Hematopoietic multipotent progenitor cell treated with erythropoietin and hydrocortisone succinate and interleukin-3 and kit ligand, for 17 days (in vitro differentiated cells): ENCODE measurements at regions not wholly inside any gene's neighbourhood (a gene's known extent, or its start where the extent isn't known, plus 50 kb on each side); places are given as distances from the start of the nearest gene placed in this dataset.
"Not testable (repeated sequence)": the region's sequence is repeated elsewhere in the genome, so short reads cannot be mapped to it uniquely, and the experiment has no call there.

ENCODE experiments used
- DNase-seq: peaks from one replicate; pipeline ENCODE4 v3.0.0-alpha.2; 2015; ENCODE audit warnings: low spot score

GRCh38 chr12:131192951-131193350 lies 239.2 kb downstream of the ADGRD1 start:
- no peak for DNase-seq

DNA sequence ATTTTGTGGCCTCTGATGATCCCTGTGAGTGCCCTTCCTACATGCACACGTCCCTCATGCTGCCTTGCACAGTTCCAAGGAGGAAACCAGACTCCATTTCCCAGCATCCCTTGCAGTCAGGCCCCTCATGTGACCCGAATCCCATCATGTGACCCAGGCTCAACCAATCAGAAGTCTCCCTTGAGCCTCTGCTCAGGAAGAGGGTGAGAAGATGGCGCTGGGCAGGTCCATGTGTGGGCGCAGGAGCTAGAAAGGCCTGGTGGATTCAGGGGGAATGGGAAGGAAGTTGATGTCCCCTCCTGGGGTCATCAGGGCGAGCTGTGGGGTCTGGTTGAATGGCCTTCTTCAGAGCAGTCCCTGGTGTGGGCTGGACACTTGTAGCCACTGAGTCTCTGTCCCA lies 240.5 kb downstream of the ADGRD1 start:
- no peak for DNase-seq

- DNase-seq: no peak
Measured at GRCh38 chr12:131195796-131196195, 242.1 kb downstream of the ADGRD1 start.

- DNase-seq: no peak
Measured at GRCh38 chr12:131196220-131196619, 242.5 kb downstream of the ADGRD1 start.

GRCh38 chr12:131197490-131197889 lies 243.8 kb downstream of the ADGRD1 start:
- DNase-seq: no peak

DNA sequence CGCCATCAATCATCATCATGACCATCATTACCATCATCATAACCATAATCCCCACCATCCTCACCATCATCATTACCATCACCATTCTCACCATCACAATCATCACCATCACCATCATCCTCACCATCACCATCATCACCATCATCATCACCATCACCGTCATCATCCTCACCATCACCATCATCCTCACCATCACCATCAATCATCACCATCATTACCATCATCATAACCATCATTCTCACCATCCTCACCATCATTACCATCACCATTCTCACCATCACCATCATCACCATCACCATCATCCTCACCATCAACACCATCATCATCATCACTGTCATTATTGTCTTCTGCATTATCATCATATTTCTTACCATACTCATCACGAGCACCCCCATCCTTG lies 245.5 kb downstream of the ADGRD1 start:
- DNase-seq: no peak

DNA sequence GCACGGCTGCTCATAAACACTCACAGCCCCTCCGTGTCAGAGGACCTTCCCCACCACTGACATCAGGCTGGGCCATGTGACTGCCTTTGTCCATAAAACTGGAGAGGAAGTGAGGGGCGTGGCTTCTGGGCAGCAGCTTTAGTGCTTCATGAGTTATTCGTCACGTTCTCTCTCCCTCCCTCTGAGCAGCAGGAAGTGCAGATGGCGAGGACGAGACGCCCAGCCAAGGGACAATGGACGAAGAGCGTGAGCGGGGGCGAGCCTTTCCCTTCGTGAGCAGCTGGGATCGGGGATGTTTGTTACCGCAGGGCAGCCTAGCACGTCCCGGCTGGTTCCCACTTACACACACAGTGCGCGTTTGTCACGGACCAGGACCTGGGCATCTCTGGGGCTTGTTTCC lies 248.2 kb downstream of the ADGRD1 start:
- not testable (repeated sequence) for DNase-seq

GRCh38 chr12:131202592-131203378 lies 249.1 kb downstream of the ADGRD1 start:
- no peak for DNase-seq

- no peak for DNase-seq
Measured at GRCh38 chr12:131203666-131204415, 250.1 kb downstream of the ADGRD1 start.

DNA sequence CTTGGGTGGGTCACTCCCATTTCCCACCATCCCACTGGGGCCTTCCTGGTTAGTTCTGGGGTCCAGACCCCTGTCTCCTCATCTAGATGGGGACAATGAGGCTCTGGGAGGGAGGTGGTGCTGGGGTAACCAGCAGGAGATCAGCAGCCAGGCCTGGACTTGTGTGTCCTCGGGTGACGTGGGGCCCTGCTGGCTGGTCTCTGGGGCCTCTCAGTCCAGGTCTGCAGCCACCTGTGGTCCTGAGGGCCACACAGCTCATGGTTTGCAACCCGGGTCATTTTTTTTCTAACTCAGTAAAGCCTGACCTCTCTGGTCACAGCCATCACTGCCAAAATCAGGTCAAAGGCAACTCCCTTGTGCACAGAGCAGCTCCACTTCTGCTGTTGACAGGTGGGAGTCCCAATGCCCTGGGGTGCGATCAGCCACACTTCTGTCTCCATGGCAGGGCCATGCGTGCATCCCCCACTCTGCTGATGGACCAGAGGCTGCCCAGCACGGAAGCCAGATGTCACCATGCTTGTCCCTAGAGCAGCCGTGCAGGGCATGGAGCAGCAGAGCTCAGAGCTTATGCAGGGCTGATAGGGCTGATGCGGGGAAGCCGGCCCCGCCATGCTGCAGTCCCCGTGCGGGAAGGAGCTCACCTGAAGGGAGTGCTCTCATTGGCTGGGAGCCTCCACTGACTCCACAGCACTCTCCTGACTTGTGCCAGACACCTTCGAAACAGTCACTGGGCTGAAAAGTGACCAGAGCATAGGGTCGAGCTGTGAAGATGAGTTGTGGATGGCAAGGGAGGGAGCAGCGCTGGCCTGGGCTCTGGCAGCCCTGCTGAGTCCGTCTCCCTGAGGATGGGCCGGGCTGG lies 250.9 kb downstream of the ADGRD1 start:
- no peak for DNase-seq

GRCh38 chr12:131205275-131205933 lies 251.7 kb downstream of the ADGRD1 start:
- DNase-seq: not testable (repeated sequence)

DNA sequence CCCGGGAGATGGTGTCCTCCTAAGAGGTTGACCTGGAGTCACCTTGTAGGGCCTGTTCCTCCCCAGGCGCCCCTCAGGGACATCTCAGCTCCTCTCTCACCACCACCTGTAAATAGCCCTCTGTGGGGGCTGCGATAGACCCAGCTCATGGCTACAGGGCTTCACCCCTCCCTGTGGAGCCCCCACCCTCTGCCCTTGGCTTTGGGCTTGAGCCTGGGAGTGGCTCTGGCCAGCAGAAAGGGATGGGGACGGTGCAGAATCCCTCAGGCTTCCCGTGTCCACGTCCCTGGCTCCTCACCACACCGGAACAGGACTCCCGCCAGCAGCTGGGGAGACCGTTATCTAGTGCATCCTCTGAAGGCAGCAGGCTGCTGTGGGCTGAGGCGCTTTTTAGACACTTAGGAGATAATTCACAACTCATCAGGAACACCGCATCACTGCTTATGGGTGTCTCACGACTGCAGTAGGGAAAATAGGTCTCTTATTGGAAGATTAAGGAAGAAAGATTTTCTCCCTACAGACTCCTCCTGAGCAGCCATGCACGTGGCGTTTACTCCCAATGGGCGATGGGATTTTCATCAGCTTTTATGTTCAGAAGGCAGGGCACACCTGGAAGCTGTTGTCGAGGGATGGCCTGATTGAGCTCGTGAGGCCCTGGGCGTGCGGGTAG lies 253.1 kb downstream of the ADGRD1 start:
- not testable (repeated sequence) for DNase-seq

GRCh38 chr12:131207300-131207660 lies 253.6 kb downstream of the ADGRD1 start:
- not testable (repeated sequence) for DNase-seq

GRCh38 chr12:131207841-131208240 lies 254.1 kb downstream of the ADGRD1 start:
- not testable (repeated sequence) for DNase-seq

- no peak for DNase-seq
Measured at GRCh38 chr12:131208425-131208824, 254.7 kb downstream of the ADGRD1 start.

- no peak for DNase-seq
Measured at GRCh38 chr12:131209082-131210070, 255.7 kb downstream of the ADGRD1 start.

DNA sequence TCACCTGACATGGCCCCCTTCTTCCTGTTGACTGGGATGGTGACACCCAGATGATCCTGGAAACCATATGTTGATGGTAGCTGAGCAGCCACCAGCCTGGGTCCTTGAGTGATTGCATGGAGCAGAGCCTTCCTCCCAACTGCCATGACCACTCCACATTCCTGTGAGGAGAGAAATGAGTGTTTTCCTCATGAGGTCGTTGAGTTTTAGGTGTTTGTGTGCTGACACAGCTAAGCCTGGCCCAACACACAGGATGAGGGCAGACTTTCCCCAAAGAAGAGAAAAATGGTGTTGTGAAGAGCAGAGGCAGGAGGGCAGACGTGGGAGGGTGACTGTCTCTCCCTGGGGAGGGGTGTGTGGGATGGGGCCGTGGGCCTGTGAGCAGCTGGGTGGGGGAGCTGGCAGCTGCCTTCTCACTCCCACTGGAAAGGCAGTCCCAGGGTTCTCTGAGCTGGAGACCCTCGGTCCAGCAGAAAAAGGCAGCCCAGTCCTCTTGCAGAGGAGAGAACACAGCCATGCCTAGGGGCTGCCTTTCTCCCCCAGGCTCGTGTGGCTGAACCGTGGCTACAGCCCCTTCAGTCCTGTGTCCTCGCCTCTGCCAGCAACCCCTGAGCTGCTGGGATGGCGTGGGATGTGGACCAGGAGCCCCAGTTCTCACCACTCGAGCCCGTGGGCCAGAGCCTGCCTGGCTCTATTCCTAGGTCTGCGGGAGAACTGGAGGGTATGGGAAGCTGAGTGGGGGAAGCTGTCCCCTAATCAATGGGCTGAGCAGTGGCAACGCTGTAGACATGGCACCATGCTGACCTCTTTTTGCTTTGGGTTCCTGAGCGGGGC lies 257.0 kb downstream of the ADGRD1 start:
- DNase-seq: no peak

- DNase-seq: no peak
Measured at GRCh38 chr12:131211340-131211938, 257.7 kb downstream of the ADGRD1 start.
